GM21576 (cell line): ENCODE measurements at regions not wholly inside any gene's neighbourhood (a gene's known extent, or its start where the extent isn't known, plus 50 kb on each side); places are given as distances from the start of the nearest gene placed in this dataset.
"Not testable (repeated sequence)": the region's sequence is repeated elsewhere in the genome, so short reads cannot be mapped to it uniquely, and the experiment has no call there.

Experiments used
- ATAC-seq: cut with Tn5 transposase; IDR thresholded peaks from one replicate; pipeline ENCODE4 v1.9.1; 2021; ENCODE audit warnings: mild to moderate bottlenecking, moderate library complexity; ENCODE audit not compliant: unreplicated experiment

GRCh38 chr18:995629-996028 is 91.0 kb downstream of the ADCYAP1 start:
- ATAC-seq = no peak

- ATAC-seq = no peak
Measured at GRCh38 chr18:997499-997898, 92.8 kb downstream of the ADCYAP1 start.

- no peak for ATAC-seq
Measured at GRCh38 chr18:998936-999335, 94.3 kb downstream of the ADCYAP1 start.

GRCh38 chr18:1002653-1003178 is 98.0 kb downstream of the ADCYAP1 start:
- no peak for ATAC-seq

GRCh38 chr18:1003499-1003898 is 98.8 kb downstream of the ADCYAP1 start:
- no peak for ATAC-seq

- ATAC-seq = no peak
Measured at GRCh38 chr18:1006304-1006703, 101.6 kb downstream of the ADCYAP1 start.

GRCh38 chr18:1006965-1007364 is 102.3 kb downstream of the ADCYAP1 start:
- ATAC-seq = no peak

- no peak for ATAC-seq
Measured at GRCh38 chr18:1011349-1011748, 106.7 kb downstream of the ADCYAP1 start.

- ATAC-seq = no peak
Measured at GRCh38 chr18:1012775-1013174, 108.1 kb downstream of the ADCYAP1 start.

- no peak for ATAC-seq
Measured at GRCh38 chr18:1013951-1014350, 109.3 kb downstream of the ADCYAP1 start.

GRCh38 chr18:1014509-1014908 is 109.8 kb downstream of the ADCYAP1 start:
- ATAC-seq = no peak

- no peak for ATAC-seq
Measured at GRCh38 chr18:1014951-1015624, 110.4 kb downstream of the ADCYAP1 start.

- no peak for ATAC-seq
Measured at GRCh38 chr18:1015777-1016176, 111.1 kb downstream of the ADCYAP1 start.

- no peak for ATAC-seq
Measured at GRCh38 chr18:1017227-1018058, 112.8 kb downstream of the ADCYAP1 start.

GRCh38 chr18:1018181-1018681 is 113.6 kb downstream of the ADCYAP1 start:
- no peak for ATAC-seq

- ATAC-seq = no peak
Measured at GRCh38 chr18:1019191-1019590, 114.5 kb downstream of the ADCYAP1 start.

GRCh38 chr18:1020731-1021344 is 116.2 kb downstream of the ADCYAP1 start:
- no peak for ATAC-seq

- ATAC-seq = no peak
Measured at GRCh38 chr18:1026930-1027329, 122.3 kb downstream of the ADCYAP1 start.

GRCh38 chr18:1033092-1033491 is 128.4 kb downstream of the ADCYAP1 start:
- ATAC-seq = not testable (repeated sequence)

- no peak for ATAC-seq
Measured at GRCh38 chr18:1034971-1035370, 130.3 kb downstream of the ADCYAP1 start.

- no peak for ATAC-seq
Measured at GRCh38 chr18:1036926-1037325, 132.3 kb downstream of the ADCYAP1 start.
